OCI-LY7 (cell line): ENCODE measurements at regions not wholly inside any gene's neighbourhood (a gene's known extent, or its start where the extent isn't known, plus 50 kb on each side); places are given as distances from the start of the nearest gene placed in this dataset.

Experiments used
- BruUV-seq: library from RNA; stranded (reverse); fragments of 400-500 nt; replicated peaks from 2 replicates; lab custom pipeline; 2021; lab: Mats Ljungman, UMichigan
- CTCF ChIA-PET: fragments of 300-600 bp; sonication (Branson Sonifier 250); formaldehyde crosslinking; loops from one replicate; lab custom pipeline; 2022; ENCODE audit warnings: antibody characterized with exemption; ENCODE audit not compliant: unreplicated experiment; lab: Charles Lee
- POLR2A ChIA-PET: fragments of 300-600 bp; sonication (Branson Sonifier 250); formaldehyde crosslinking; loops from one replicate; lab custom pipeline; 2022; ENCODE audit warnings: antibody characterized with exemption; lab: Charles Lee
- DNase-seq: peaks from one replicate; pipeline ENCODE4 v3.0.0-alpha.2; 2015; ENCODE audit warnings: low spot score
- H2AFZ ChIP-seq: fragments of 200-600 bp; sonication (generic), shearing (Covaris generic); 2 replicates; pipeline ENCODE4 v1.6.1; 2014; ENCODE audit warnings: mild to moderate bottlenecking, antibody characterized with exemption, low read length, moderate library complexity
- H3K27ac ChIP-seq: fragments of 200-600 bp; sonication (generic); 2 replicates; pipeline ENCODE4 v1.5.1; 2014; ENCODE audit warnings: mixed run types, low read depth, mild to moderate bottlenecking, moderate library complexity, low read length, inconsistent platforms; ENCODE audit not compliant: poor library complexity, severe bottlenecking
- H3K36me3 ChIP-seq: fragments of 200-600 bp; sonication (generic); 2 replicates; pipeline ENCODE4 v1.6.1; 2014; ENCODE audit warnings: mild to moderate bottlenecking, antibody characterized with exemption, low read length, moderate library complexity, mixed read lengths; ENCODE audit not compliant: insufficient read depth
- H3K4me1 ChIP-seq: fragments of 200-600 bp; sonication (generic); 2 replicates; pipeline ENCODE4 v1.5.1; 2014; ENCODE audit warnings: mild to moderate bottlenecking, low read length; ENCODE audit not compliant: insufficient read depth, poor library complexity, severe bottlenecking
- H3K4me2 ChIP-seq: fragments of 200-600 bp; sonication (generic); 2 replicates; pipeline ENCODE4 v1.6.1; 2014; ENCODE audit warnings: mild to moderate bottlenecking, low read length
- H3K4me3 ChIP-seq: fragments of 200-600 bp; sonication (generic); 2 replicates; pipeline ENCODE4 v1.5.1; 2014; ENCODE audit warnings: mild to moderate bottlenecking, low read depth, low read length; ENCODE audit not compliant: poor library complexity, severe bottlenecking
- H3K79me2 ChIP-seq: fragments of 200-600 bp; sonication (generic); 2 replicates; pipeline ENCODE4 v1.6.1; 2016; ENCODE audit warnings: low read depth, mild to moderate bottlenecking, low read length, moderate library complexity, mixed read lengths; ENCODE audit not compliant: insufficient read depth
- H3K9me2 ChIP-seq: fragments of 200-600 bp; sonication (generic); 2 replicates; pipeline ENCODE4 v1.6.1; 2016; ENCODE audit warnings: mild to moderate bottlenecking, low read length, mixed read lengths; ENCODE audit not compliant: insufficient read depth
- H3K9me3 ChIP-seq: fragments of 200-600 bp; sonication (generic); 2 replicates; pipeline ENCODE4 v1.6.1; 2014; ENCODE audit warnings: mild to moderate bottlenecking, mixed run types, low read length, mixed read lengths
- H4K20me1 ChIP-seq: fragments of 200-600 bp; sonication (generic); 2 replicates; pipeline ENCODE4 v1.6.1; 2014; ENCODE audit warnings: mild to moderate bottlenecking, antibody characterized with exemption, low read length, moderate library complexity, mixed read lengths; ENCODE audit not compliant: insufficient read depth
- CTCF ChIP-seq: fragments of 200-600 bp; sonication (generic); conservative IDR thresholded peaks from 2 replicates; pipeline ENCODE4 v1.5.1; 2014; ENCODE audit warnings: mild to moderate bottlenecking, antibody characterized with exemption, low read length, moderate library complexity, mixed read lengths
- EZH2phosphoT487 ChIP-seq: fragments of 200-600 bp; sonication (generic); IDR thresholded peaks from 2 replicates; pipeline ENCODE4 v1.6.1; 2018; ENCODE audit warnings: low read depth, borderline replicate concordance, mild to moderate bottlenecking, mixed run types, antibody characterized with exemption, low read length, moderate library complexity, mixed read lengths
- intact Hi-C: fragments of 100-400 bp; cut with micrococcal nuclease; formaldehyde crosslinking; loops from one replicate; pipeline ENCODE4 v1.10.0; 2022; ENCODE audit not compliant: unreplicated experiment

GRCh38 chr5:108696951-108697715, 50.6 kb upstream of the FER start:
- no TSS peak for BruUV-seq
- CTCF ChIA-PET = interaction anchor here (0.5 kb wide), 1 partner anchor 32 kb away, joined by 9 read pairs; no protein-coding TSS in a partner anchor
- Histone ChIP-seq H3K9me2 (no peaks in the 10 kb centered on the region), H2AFZ (no peak overlapping the region), H3K36me3 (no peaks in the 10 kb centered on the region), H3K9me3 (no peaks in the 10 kb centered on the region), H3K4me2 (no peak overlapping the region), H3K79me2 (no peaks in the 10 kb centered on the region), H3K27ac (no peak overlapping the region), H4K20me1 (no peaks in the 10 kb centered on the region), H3K4me3 (no peak overlapping the region), H3K4me1 (no peaks in the 10 kb centered on the region)
- intact Hi-C loops = no loop called here
- TF ChIP-seq CTCF (no peak), EZH2phosphoT487 (no peak)
- POLR2A ChIA-PET = interaction anchor here (0.6 to 1.0 kb wide), 4 partner anchors 31 to 1768 kb away, joined by 3 to 4 read pairs (median 4); no protein-coding TSS in a partner anchor
- no peak for DNase-seq

DNA sequence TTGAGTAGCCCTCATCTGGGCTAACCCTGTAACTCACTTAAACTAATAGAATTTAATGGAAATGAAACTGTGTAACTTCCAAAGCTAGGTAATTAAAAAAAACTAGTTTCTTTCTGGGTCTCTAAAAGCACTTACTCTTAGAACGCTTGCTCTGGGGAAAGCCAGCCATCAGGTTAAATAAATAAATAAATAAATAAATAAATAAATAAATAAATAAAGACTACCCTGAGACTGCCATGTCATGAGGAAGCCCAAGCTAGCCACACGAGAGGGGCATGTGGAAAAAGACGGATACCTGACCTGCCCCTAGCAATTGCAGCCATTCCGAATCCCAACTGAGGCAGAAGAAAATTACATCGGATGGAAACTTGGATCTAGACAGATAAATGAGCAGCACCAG, 51.3 kb upstream of the FER start:
- intact Hi-C loops = no loop called here
- Histone ChIP-seq H2AFZ (no peak overlapping the region), H3K79me2 (no peaks in the 10 kb centered on the region), H4K20me1 (no peaks in the 10 kb centered on the region), H3K4me3 (no peak overlapping the region), H3K27ac (no peak overlapping the region), H3K9me2 (no peaks in the 10 kb centered on the region), H3K36me3 (no peaks in the 10 kb centered on the region), H3K9me3 (no peaks in the 10 kb centered on the region), H3K4me1 (no peaks in the 10 kb centered on the region), H3K4me2 (no peak overlapping the region)
- no peak for TF ChIP-seq EZH2phosphoT487
- TF ChIP-seq CTCF = no peak
- no peak for DNase-seq
- CTCF ChIA-PET = no interaction called here
- no TSS peak for BruUV-seq
- POLR2A ChIA-PET = interaction anchor here (0.8 kb wide), 1 partner anchor 20 kb away, joined by 3 read pairs; no protein-coding TSS in a partner anchor

GRCh38 chr5:108688485-108688884, 59.2 kb upstream of the FER start:
- Histone ChIP-seq H3K79me2 (no peaks in the 10 kb centered on the region), H3K27ac (no peak overlapping the region), H2AFZ (no peak overlapping the region), H3K9me2 (no peaks in the 10 kb centered on the region), H3K4me1 (no peaks in the 10 kb centered on the region), H3K4me2 (no peak overlapping the region), H4K20me1 (no peaks in the 10 kb centered on the region), H3K4me3 (no peak overlapping the region), H3K36me3 (no peaks in the 10 kb centered on the region), H3K9me3 (no peaks in the 10 kb centered on the region)
- no peak for DNase-seq
- ChIA-PET POLR2A (no interaction called here), CTCF (no interaction called here)
- no TSS peak for BruUV-seq
- intact Hi-C loops = no loop called here
- TF ChIP-seq EZH2phosphoT487 (no peak), CTCF (no peak)
